Ovary (tissue), 7 donors: ENCODE measurements at regions not wholly inside any gene's neighbourhood (a gene's known extent, or its start where the extent isn't known, plus 50 kb on each side); places are given as distances from the start of the nearest gene placed in this dataset.

Source experiments
- DNase-seq, 5 donors: peaks; one replicate each; pipeline ENCODE4 v3.0.0-alpha.2; 2019 to 2020
- H3K27ac ChIP-seq, 2 donors: fragments of 200-600 bp; one replicate each; pipeline versions ENCODE4 v1.5.1 to v1.8.0; 2019 to 2022
- H3K27me3 ChIP-seq: fragments of 200-600 bp; one replicate; pipeline ENCODE4 v1.8.0; 2022
- H3K36me3 ChIP-seq: fragments of 200-600 bp; sonication (generic); one replicate; pipeline ENCODE4 v1.5.1; 2019
- H3K4me1 ChIP-seq: one replicate; pipeline ENCODE4 v1.8.1; 2013; ENCODE audit warnings: mild to moderate bottlenecking, moderate library complexity; ENCODE audit not compliant: insufficient read depth
- H3K4me3 ChIP-seq: fragments of 200-600 bp; sonication (generic); one replicate; pipeline ENCODE4 v1.5.1; 2017
- H3K9me3 ChIP-seq, 2 donors: fragments of 200-600 bp in 1 of 2; sonication (generic) in 1 of 2; one replicate each; pipeline versions ENCODE4 v1.5.1 to v1.8.1; 2013 to 2019; ENCODE audit warnings: mild to moderate bottlenecking in 1 of 2, moderate library complexity in 1 of 2
- EP300 ChIP-seq: sonication (generic); formaldehyde crosslinking; IDR thresholded peaks from one replicate; pipeline ENCODE4 v1.6.1; 2017; ENCODE audit warnings: antibody characterized with exemption
- POLR2A ChIP-seq: fragments of 450-650 bp; IDR thresholded peaks from one replicate; pipeline ENCODE4 v1.6.1; 2017; ENCODE audit warnings: antibody characterized with exemption, mild to moderate bottlenecking, moderate library complexity
- whole genome bisulfite sequencing, 3 donors: extraction: QIAGEN DNeasy Blood & Tissue Kit in 1 of 3; methylation state at CpG; one replicate each; pipeline versions ENCODE4 v1.1.5 to v1.1.7; 2013 to 2017; 5-methylcytosine and 5-hydroxymethylcytosine counted together
- intact Hi-C, 4 donors: fragments of 100-400 bp; cut with DNase I; formaldehyde crosslinking; loops; one replicate each; pipeline versions ENCODE4 v1.11.0 to v1.15.1; 2022 to 2023
- TF ChIP-seq, protein P1 (sequence below), 3 donors: fragments of 450-650 bp in 2 of 3; fragments of 200-600 bp in 1 of 3; IDR thresholded peaks; one replicate each; pipeline versions ENCODE4 v1.5.1 to v1.8.0; 2016 to 2022; ENCODE audit warnings: antibody characterized with exemption in 3 of 3, mild to moderate bottlenecking in 1 of 3
- donor health status: DM: no; HTN: no; CAD: no; lungs with moderate emphysema.
- donor health status: DM: no; HTN: no; CAD: no.
- donor health status: Bipolar disorder and iron deficiency.
- donor health status: DM: no; HTN: no; CAD: no.
- donor health status: DM: yes; HTN: yes; CAD: no.

DNA sequence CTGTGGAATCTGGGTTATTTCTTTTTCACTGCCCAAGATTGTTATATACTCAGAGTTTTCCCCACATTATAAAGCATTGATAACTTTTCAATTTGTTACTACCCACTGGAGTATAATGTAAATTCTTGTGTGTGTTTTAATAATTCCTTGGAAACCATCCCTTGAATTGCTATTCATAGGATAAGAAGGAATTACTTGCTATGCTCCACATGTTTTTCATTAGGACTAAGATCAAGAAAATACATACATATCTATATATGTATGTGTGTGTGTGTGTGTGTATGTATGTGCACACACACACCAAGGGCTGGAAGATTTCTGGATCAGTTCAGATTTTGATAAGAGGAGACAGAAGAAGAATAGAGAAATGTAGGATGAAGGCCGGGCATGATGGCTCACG, 206.4 kb upstream of the JADE1 start:
- no peaks in the 10 kb centered on the region for H3K9me3 ChIP-seq
- H3K36me3 ChIP-seq = no peaks in the 10 kb centered on the region
- H3K4me3 ChIP-seq = no peak overlapping the region
- DNase-seq = no peak
- H3K27ac ChIP-seq = no peak overlapping the region
- WGBS, 3 donors = 97 to 100% (median 98%) methylated on average over 2 of the region's 2 CpGs
- H3K27me3 ChIP-seq = no peaks in the 10 kb centered on the region
- intact Hi-C loops = loop anchor here in 1 of 4 donors (5.0 kb wide), 1 partner anchor 54 kb away; no protein-coding TSS in a partner anchor
- peaks cover 25% of the 10 kb centered on the region for H3K4me1 ChIP-seq
- TF ChIP-seq EP300 = no peak
- TF ChIP-seq, protein P1, sequence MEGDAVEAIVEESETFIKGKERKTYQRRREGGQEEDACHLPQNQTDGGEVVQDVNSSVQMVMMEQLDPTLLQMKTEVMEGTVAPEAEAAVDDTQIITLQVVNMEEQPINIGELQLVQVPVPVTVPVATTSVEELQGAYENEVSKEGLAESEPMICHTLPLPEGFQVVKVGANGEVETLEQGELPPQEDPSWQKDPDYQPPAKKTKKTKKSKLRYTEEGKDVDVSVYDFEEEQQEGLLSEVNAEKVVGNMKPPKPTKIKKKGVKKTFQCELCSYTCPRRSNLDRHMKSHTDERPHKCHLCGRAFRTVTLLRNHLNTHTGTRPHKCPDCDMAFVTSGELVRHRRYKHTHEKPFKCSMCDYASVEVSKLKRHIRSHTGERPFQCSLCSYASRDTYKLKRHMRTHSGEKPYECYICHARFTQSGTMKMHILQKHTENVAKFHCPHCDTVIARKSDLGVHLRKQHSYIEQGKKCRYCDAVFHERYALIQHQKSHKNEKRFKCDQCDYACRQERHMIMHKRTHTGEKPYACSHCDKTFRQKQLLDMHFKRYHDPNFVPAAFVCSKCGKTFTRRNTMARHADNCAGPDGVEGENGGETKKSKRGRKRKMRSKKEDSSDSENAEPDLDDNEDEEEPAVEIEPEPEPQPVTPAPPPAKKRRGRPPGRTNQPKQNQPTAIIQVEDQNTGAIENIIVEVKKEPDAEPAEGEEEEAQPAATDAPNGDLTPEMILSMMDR (IDR thresholded peaks at IDR 0.05) = no peak
- no peak for TF ChIP-seq POLR2A

DNA sequence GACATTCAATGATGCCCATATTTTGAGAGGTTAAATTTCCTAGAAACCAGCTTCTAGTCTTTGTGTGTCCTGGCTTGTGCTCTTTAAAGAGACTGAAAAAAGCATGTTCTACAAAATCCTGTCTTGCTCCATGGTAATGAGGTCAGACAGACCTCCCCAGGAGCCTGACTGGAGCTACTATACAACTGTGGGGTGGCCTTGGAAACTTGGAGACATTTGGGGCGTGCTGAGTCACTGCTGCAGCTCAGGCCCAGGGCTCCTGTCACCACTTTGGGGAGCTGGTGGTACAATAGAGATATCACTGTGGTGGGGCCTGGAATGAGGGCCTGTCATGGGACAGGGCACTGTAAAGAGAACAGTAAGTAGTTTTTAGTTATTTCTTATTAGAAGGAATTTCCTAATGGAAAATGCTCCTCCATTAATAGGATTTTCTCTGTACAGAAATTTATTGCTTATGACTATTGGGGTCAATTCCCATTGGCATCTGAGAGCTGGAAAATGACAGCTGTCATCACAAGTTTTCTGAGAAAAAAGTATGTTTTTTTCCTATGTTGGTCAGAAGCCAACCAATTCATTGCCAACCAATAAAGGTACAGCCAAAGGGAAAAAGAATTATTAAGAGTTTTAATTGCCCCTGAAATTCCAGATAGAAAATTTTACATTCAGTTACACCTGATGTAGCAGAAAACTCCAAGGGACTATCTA, 207.4 kb upstream of the JADE1 start:
- Histone ChIP-seq H3K27me3 (no peaks in the 10 kb centered on the region), H3K4me3 (no peak overlapping the region), H3K27ac (peak overlapping the region; percentile 14 to 77), H3K36me3 (no peaks in the 10 kb centered on the region), H3K4me1 (peaks cover 25% of the 10 kb centered on the region), H3K9me3 (no peaks in the 10 kb centered on the region)
- 75 to 100% (median 88%) methylated on average over 1 of the region's 1 CpG for WGBS, 3 donors
- intact Hi-C loops = loop anchor here in 1 of 4 donors (5.0 kb wide), 1 partner anchor 55 kb away; no protein-coding TSS in a partner anchor
- TF ChIP-seq, protein P1 (IDR thresholded peaks at IDR 0.05) = no peak
- no peak for TF ChIP-seq EP300
- TF ChIP-seq POLR2A = no peak
- peak; percentile 27 to 62 (median 41) for DNase-seq

DNA sequence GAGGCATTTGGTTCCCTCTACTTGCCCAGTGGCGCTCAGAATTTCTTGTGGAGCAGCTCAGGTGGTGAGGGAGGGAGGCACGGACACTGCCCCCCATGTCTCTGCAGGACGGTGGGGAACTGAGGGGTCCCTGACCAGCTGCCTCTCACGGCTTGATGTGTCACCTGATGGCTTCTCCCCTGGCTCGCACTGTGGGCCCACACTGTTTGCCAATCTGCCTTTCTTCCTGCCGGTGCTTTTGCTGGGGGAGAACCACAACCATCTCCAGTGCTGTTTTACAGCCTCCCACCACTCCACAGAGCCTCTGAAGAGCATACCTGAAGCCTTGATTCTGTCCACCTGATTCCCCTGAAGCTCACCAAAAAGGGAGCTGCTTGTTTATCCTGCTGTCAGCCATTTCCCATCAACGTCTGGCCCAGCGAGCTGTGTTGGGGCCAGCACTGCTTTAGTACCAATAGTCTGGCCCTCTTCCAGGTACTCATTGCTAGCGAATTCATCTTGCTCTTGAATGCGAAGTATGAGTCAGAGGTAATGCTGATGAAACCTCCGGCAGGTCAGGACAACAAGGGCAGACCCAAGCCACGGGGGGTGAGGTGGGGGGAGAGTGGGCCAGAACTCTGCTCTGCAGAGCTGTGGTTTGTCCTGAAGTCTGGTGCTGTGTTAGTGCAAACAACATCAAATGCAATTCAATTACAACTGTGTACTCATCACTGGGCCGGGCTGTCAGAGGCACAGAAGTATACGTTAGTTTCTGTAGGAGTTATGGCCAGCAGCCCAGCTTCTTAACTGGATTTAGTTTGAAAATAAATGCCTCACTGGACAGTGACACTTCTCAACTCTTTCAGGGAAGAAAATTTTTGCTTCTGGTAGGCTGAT, 208.3 kb upstream of the JADE1 start:
- H3K27ac ChIP-seq = peak overlapping the region; percentile 53 to 77
- intact Hi-C loops = loop anchor here in 1 of 4 donors (5.0 kb wide), 1 partner anchor 56 kb away; no protein-coding TSS in a partner anchor
- no peaks in the 10 kb centered on the region for H3K9me3 ChIP-seq
- H3K4me1 ChIP-seq = peaks cover 25% of the 10 kb centered on the region
- 33 to 40% (median 35%) methylated on average over 14 of the region's 14 CpGs for WGBS, 3 donors
- no peak overlapping the region for H3K4me3 ChIP-seq
- TF ChIP-seq, protein P1 (IDR thresholded peaks at IDR 0.05) = no peak
- TF ChIP-seq POLR2A = no peak
- TF ChIP-seq EP300 = no peak
- no peaks in the 10 kb centered on the region for H3K27me3 ChIP-seq
- no peaks in the 10 kb centered on the region for H3K36me3 ChIP-seq
- peak; percentile 75 to 90 (median 82) for DNase-seq

DNA sequence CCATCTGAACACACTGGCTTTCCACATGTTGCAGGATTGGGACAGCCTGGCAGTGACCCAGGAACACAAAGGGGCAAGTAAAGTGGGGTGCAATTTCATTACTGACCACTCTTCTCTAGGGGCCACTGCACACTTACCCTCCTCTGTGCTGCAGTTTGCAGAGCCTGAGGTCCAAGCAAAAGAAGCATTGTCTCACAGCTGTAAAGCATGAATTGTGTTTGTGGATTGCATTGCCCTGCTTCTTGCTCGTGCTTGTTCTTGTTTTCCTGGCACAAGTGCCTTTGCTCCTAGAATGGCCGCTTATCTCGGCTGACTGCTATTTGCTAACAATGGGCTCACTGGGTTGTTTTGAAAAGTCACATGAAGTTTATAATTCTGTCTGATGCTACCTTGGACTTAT, 209.1 kb upstream of the JADE1 start:
- Histone ChIP-seq H3K27me3 (no peaks in the 10 kb centered on the region), H3K4me3 (no peak overlapping the region), H3K27ac (peak overlapping the region in 1 of 2 donors; percentile 77), H3K4me1 (peaks cover 25% of the 10 kb centered on the region), H3K36me3 (no peaks in the 10 kb centered on the region), H3K9me3 (no peaks in the 10 kb centered on the region)
- 7 to 10% (median 10%) methylated on average over 3 of the region's 3 CpGs for WGBS, 3 donors
- no peak for TF ChIP-seq EP300
- TF ChIP-seq, protein P1 (IDR thresholded peaks at IDR 0.05) = no peak
- no peak for TF ChIP-seq POLR2A
- intact Hi-C loops = loop anchor here in 1 of 4 donors (5.0 kb wide), 1 partner anchor 57 kb away; no protein-coding TSS in a partner anchor
- DNase-seq = peak; percentile 28 to 52 (median 45)
